Vagina (tissue), 2 donors: ENCODE measurements at regions not wholly inside any gene's neighbourhood (a gene's known extent, or its start where the extent isn't known, plus 50 kb on each side); places are given as distances from the start of the nearest gene placed in this dataset.

Experiments used
- CTCF ChIP-seq, 3 experiments: fragments of 450-650 bp in 2 of 3; fragments of 200-600 bp in 1 of 3; sonication (generic) in 1 of 3; IDR thresholded peaks; one replicate each; pipeline ENCODE4 v1.5.1; 2017 to 2019; ENCODE audit warnings: antibody characterized with exemption in 3 of 3, mild to moderate bottlenecking in 2 of 3, moderate library complexity in 2 of 3
- POLR2A ChIP-seq, 2 donors: fragments of 450-650 bp; IDR thresholded peaks; one replicate each; pipeline ENCODE4 v1.6.1; 2017; ENCODE audit warnings: antibody characterized with exemption in 2 of 2, mild to moderate bottlenecking in 2 of 2, moderate library complexity in 2 of 2

- TF ChIP-seq CTCF (IDR thresholded peaks at IDR 0.05) (no peak), POLR2A (IDR thresholded peaks at IDR 0.05) (no peak)
Measured at GRCh38 chr12:131634037-131634436, 76.9 kb upstream of the SFSWAP start.
